Right hindlimb (tissue), 1 donor: ENCODE measurements at regions not wholly inside any gene's neighbourhood (a gene's known extent, or its start where the extent isn't known, plus 50 kb on each side); places are given as distances from the start of the nearest gene placed in this dataset.

ENCODE experiments used
- DNase-seq: peaks from one replicate; pipeline ENCODE4 v3.0.0-alpha.2; 2018

GRCh38 chr5:3217771-3218495 lies 377.7 kb upstream of the IRX1 start:
- DNase-seq, result no peak

GRCh38 chr5:3217114-3217513 lies 378.5 kb upstream of the IRX1 start:
- no peak for DNase-seq

GRCh38 chr5:3216386-3216785 lies 379.2 kb upstream of the IRX1 start:
- DNase-seq, result no peak

GRCh38 chr5:3214838-3215374 lies 380.7 kb upstream of the IRX1 start:
- no peak for DNase-seq

GRCh38 chr5:3214396-3214795 lies 381.2 kb upstream of the IRX1 start:
- no peak for DNase-seq

GRCh38 chr5:3212869-3213268 lies 382.8 kb upstream of the IRX1 start:
- DNase-seq, result no peak

GRCh38 chr5:3210531-3210930 lies 385.1 kb upstream of the IRX1 start:
- DNase-seq, result no peak

- DNase-seq, result no peak
Measured at GRCh38 chr5:3209918-3210317, 385.7 kb upstream of the IRX1 start.

GRCh38 chr5:3202570-3202969 lies 393.1 kb upstream of the IRX1 start:
- DNase-seq, result no peak

- no peak for DNase-seq
Measured at GRCh38 chr5:3201941-3202340, 393.7 kb upstream of the IRX1 start.

GRCh38 chr5:3201121-3201520 lies 394.5 kb upstream of the IRX1 start:
- no peak for DNase-seq

- DNase-seq, result no peak
Measured at GRCh38 chr5:3199962-3200755, 395.5 kb upstream of the IRX1 start.

GRCh38 chr5:3198074-3198449 lies 397.6 kb upstream of the IRX1 start:
- no peak for DNase-seq

- DNase-seq, result peak; percentile 51
Measured at GRCh38 chr5:3197304-3198073, 398.1 kb upstream of the IRX1 start.

GRCh38 chr5:3195994-3196393 lies 399.6 kb upstream of the IRX1 start:
- DNase-seq, result no peak

GRCh38 chr5:3194684-3195083 lies 400.9 kb upstream of the IRX1 start:
- DNase-seq, result no peak

- DNase-seq, result no peak
Measured at GRCh38 chr5:3194271-3194670, 401.4 kb upstream of the IRX1 start.

GRCh38 chr5:3191585-3191984 lies 404.0 kb upstream of the IRX1 start:
- no peak for DNase-seq

GRCh38 chr5:3190930-3191329 lies 404.7 kb upstream of the IRX1 start:
- no peak for DNase-seq

GRCh38 chr5:3190433-3190832 lies 405.2 kb upstream of the IRX1 start:
- no peak for DNase-seq

GRCh38 chr5:3187771-3188425 lies 407.7 kb upstream of the IRX1 start:
- DNase-seq, result no peak

- DNase-seq, result no peak
Measured at GRCh38 chr5:3186736-3187405, 408.8 kb upstream of the IRX1 start.
